HepG2 (cell line): ENCODE measurements at regions not wholly inside any gene's neighbourhood (a gene's known extent, or its start where the extent isn't known, plus 50 kb on each side); places are given as distances from the start of the nearest gene placed in this dataset.

Source experiments
- ATAC-seq: fragments of 200-7000 bp; cut with Tn5 transposase; 3 replicates; pipeline ENCODE4 v1.9.1; 2020; ENCODE audit warnings: mild to moderate bottlenecking, moderate library complexity
- BruUV-seq: library from RNA; stranded (reverse); fragments of 400-500 nt; replicated peaks from 2 replicates; lab custom pipeline; 2021; lab: Mats Ljungman, UMichigan
- CTCF ChIA-PET: fragments of 300-600 bp; formaldehyde crosslinking; extraction: SDS; loops from one replicate; lab custom pipeline; 2021; ENCODE audit warnings: low total read pairs, inconsistent platforms, low intra/inter-chr PET ratio; lab: Yijun Ruan, JAX
- POLR2A ChIA-PET: fragments of 350-600 bp; sonication (Branson Sonifier 250); formaldehyde crosslinking; loops from one replicate; lab custom pipeline; 2020; ENCODE audit warnings: antibody characterized with exemption, inconsistent platforms; lab: Yijun Ruan, JAX
- DNase-seq: peaks from one replicate; pipeline ENCODE4 v3.0.0-alpha.2; 2015; ENCODE audit warnings: low spot score
- FAIRE-seq: peaks from 3 replicates; lab custom pipeline; 2011; peaks lifted over from hg19 to GRCh38; lab: Jason Lieb, UNC
- H2AFZ ChIP-seq: one replicate; pipeline ENCODE4 v1.6.1; 2011; ENCODE audit warnings: low read length, inconsistent platforms
- H3K27ac ChIP-seq: fragments of 300-600 bp; 3 replicates; pipeline ENCODE4 v1.8.0; 2011; ENCODE audit warnings: mixed run types, mild to moderate bottlenecking, mixed read lengths, low read length, inconsistent platforms; ENCODE audit not compliant: insufficient read depth; ENCODE audit errors: extremely low read length
- H3K27me3 ChIP-seq, 2 experiments: fragments of 200-600 bp in 1 of 2; 2 replicates in 1 of 2; 3 replicates in 1 of 2; pipeline versions ENCODE4 v1.6.0 to v1.8.0; 2011; ENCODE audit warnings: low read length in 2 of 2, mild to moderate bottlenecking in 2 of 2, moderate library complexity in 2 of 2, inconsistent platforms in 1 of 2; ENCODE audit not compliant: insufficient read depth in 2 of 2, control insufficient read depth in 1 of 2
- H3K36me3 ChIP-seq, 2 experiments: fragments of 200-600 bp in 1 of 2; replicated peaks in 1 of 2; 2 replicates in 1 of 2; 3 replicates in 1 of 2; pipeline versions ENCODE4 v1.5.1 to v1.8.0; 2011; ENCODE audit warnings: low read length in 2 of 2, inconsistent platforms in 1 of 2; ENCODE audit not compliant: insufficient read depth in 2 of 2, control insufficient read depth in 1 of 2
- H3K4me1 ChIP-seq: 2 replicates; pipeline ENCODE4 v1.5.1; 2012; ENCODE audit warnings: low read length, inconsistent platforms; ENCODE audit not compliant: insufficient read depth
- H3K4me2 ChIP-seq: 2 replicates; pipeline ENCODE4 v1.6.0; 2011; ENCODE audit warnings: low read depth, low read length, inconsistent platforms
- H3K4me3 ChIP-seq, 3 experiments: fragments of 200-600 bp in 1 of 3; sonication (generic), shearing (Covaris generic) in 1 of 3; replicated peaks in 1 of 3; 2 replicates each; pipeline ENCODE4 v1.5.1; 2011 to 2016; ENCODE audit warnings: low read length in 3 of 3, inconsistent platforms in 2 of 3, low read depth in 2 of 3, mild to moderate bottlenecking in 2 of 3, control low read depth in 1 of 3, mixed read lengths in 1 of 3; ENCODE audit not compliant: insufficient read depth in 1 of 3
- H3K79me2 ChIP-seq: one replicate; pipeline ENCODE4 v1.6.1; 2011; ENCODE audit warnings: low read length, inconsistent platforms; ENCODE audit not compliant: insufficient read depth
- H3K9ac ChIP-seq: 2 replicates; pipeline ENCODE4 v1.6.0; 2011; ENCODE audit warnings: mild to moderate bottlenecking, low read depth, low read length, inconsistent platforms; ENCODE audit not compliant: insufficient read depth
- H3K9me3 ChIP-seq: 2 replicates; pipeline ENCODE4 v1.5.1; 2012; ENCODE audit warnings: mild to moderate bottlenecking, low read length
- H4K20me1 ChIP-seq: 2 replicates; pipeline ENCODE4 v1.6.0; 2011; ENCODE audit warnings: inconsistent platforms, mild to moderate bottlenecking, low read length, moderate library complexity; ENCODE audit not compliant: insufficient read depth
- AGO2 ChIP-seq: fragments of 200-400 bp; formaldehyde crosslinking; optimal IDR thresholded peaks from 2 replicates; pipeline ENCODE3; 2017; ENCODE audit warnings: mild to moderate bottlenecking, low read depth, low read length, moderate library complexity
- PCBP2 ChIP-seq: fragments of 200-400 bp; formaldehyde crosslinking; optimal IDR thresholded peaks from 2 replicates; pipeline ENCODE3; 2018; ENCODE audit warnings: low read length, low read depth; ENCODE audit not compliant: poor library complexity, severe bottlenecking
- XBP1 ChIP-seq: sonication (generic); formaldehyde crosslinking; IDR thresholded peaks from 2 replicates; pipeline ENCODE4 v1.5.0; 2020; ENCODE audit warnings: missing genetic modification reagents
- ZNF20 ChIP-seq: sonication (generic); formaldehyde crosslinking; IDR thresholded peaks from 2 replicates; pipeline ENCODE4 v1.4.0; 2020; ENCODE audit warnings: mild to moderate bottlenecking, moderate library complexity, missing genetic modification reagents
- ZNF318 ChIP-seq: sonication (generic); formaldehyde crosslinking; IDR thresholded peaks from 2 replicates; pipeline ENCODE4 v1.4.0; 2020; ENCODE audit warnings: mild to moderate bottlenecking, missing genetic modification reagents
- WGBS: methylation state at CpG from one replicate; pipeline ENCODE4 v1.1.6; 2017; ENCODE audit warnings: low lambda C conversion rate; 5-methylcytosine and 5-hydroxymethylcytosine counted together
- in situ Hi-C: cut with HindIII; loops from 2 replicates; pipeline ENCODE4 v1.10.0; 2017; ENCODE audit warnings: low pct_unique_long_range_greater_than_20kb; ENCODE audit not compliant: extremely low pct_ligation_motif_present
- intact Hi-C: fragments of 100-400 bp; cut with micrococcal nuclease; formaldehyde crosslinking; loops from one replicate; pipeline ENCODE4 v1.10.0; 2022; ENCODE audit not compliant: unreplicated experiment

- ATAC-seq (no peak), FAIRE-seq (no peak), DNase-seq (no peak)
- H3K79me2 ChIP-seq = no peaks in the 10 kb centered on the region
- ChIA-PET POLR2A (no interaction called here), CTCF (no interaction called here)
- in situ Hi-C loops (no loop called here), intact Hi-C loops (no loop called here)
- H3K4me1 ChIP-seq = no peaks in the 10 kb centered on the region
- H3K9ac ChIP-seq = no peak overlapping the region
- no peak overlapping the region for H3K27ac ChIP-seq
- H3K36me3 ChIP-seq = no peaks in the 10 kb centered on the region; a peak in 1 of 5 replicates
- BruUV-seq = no TSS peak
- no peak overlapping the region for H3K4me2 ChIP-seq
- no peaks in the 10 kb centered on the region for H3K27me3 ChIP-seq
- H4K20me1 ChIP-seq = no peaks in the 10 kb centered on the region
- H3K4me3 ChIP-seq = no peak overlapping the region
- TF ChIP-seq ZNF318 (CRISPR knock-in tag) = no peak
- TF ChIP-seq XBP1 (CRISPR knock-in tag) = no peak
- no peak for TF ChIP-seq ZNF20 (CRISPR knock-in tag)
- TF ChIP-seq AGO2 = no peak
- no peak for TF ChIP-seq PCBP2
- no peak overlapping the region for H2AFZ ChIP-seq
- 100% methylated on average over 1 of the region's 1 CpG for WGBS
- H3K9me3 ChIP-seq = no peaks in the 10 kb centered on the region
Observed at GRCh38 chr10:52677086-52677485, 95.5 kb downstream of the MBL2 start.
